Lung (tissue), 11 donors: ENCODE measurements at regions not wholly inside any gene's neighbourhood (a gene's known extent, or its start where the extent isn't known, plus 50 kb on each side); places are given as distances from the start of the nearest gene placed in this dataset.

Experiments used
- ATAC-seq: fragments of 200-7000 bp; cut with Tn5 transposase; one replicate; pipeline ENCODE4 v1.9.1; 2020; ENCODE audit warnings: moderate number of reproducible peaks; ENCODE audit not compliant: insufficient read depth, low FRiP score
- DNase-seq, 3 donors: peaks; one replicate each; pipeline ENCODE4 v3.0.0-alpha.2; 2013 to 2017
- H3K27ac ChIP-seq, 2 donors: one replicate each; pipeline ENCODE4 v1.5.1; 2013; ENCODE audit warnings: mild to moderate bottlenecking in 2 of 2, moderate library complexity in 2 of 2, control low read depth in 1 of 2, inconsistent platforms in 1 of 2, low read depth in 1 of 2, low read length in 1 of 2
- H3K27me3 ChIP-seq, 3 donors: one replicate each; pipeline ENCODE4 v1.5.1; 2013; ENCODE audit warnings: low read length in 2 of 3; ENCODE audit not compliant: control insufficient read depth in 3 of 3, insufficient read depth in 3 of 3
- H3K36me3 ChIP-seq, 4 donors: one replicate each; pipeline ENCODE4 v1.5.1; 2013; ENCODE audit warnings: low read length in 4 of 4, mild to moderate bottlenecking in 1 of 4, moderate library complexity in 1 of 4; ENCODE audit not compliant: control insufficient read depth in 4 of 4, insufficient read depth in 4 of 4
- H3K4me1 ChIP-seq, 5 donors: one replicate each; pipeline ENCODE4 v1.5.1; 2013; ENCODE audit warnings: low read length in 5 of 5, mild to moderate bottlenecking in 2 of 5, moderate library complexity in 1 of 5; ENCODE audit not compliant: control insufficient read depth in 5 of 5, insufficient read depth in 5 of 5
- H3K4me3 ChIP-seq: one replicate; pipeline ENCODE4 v1.5.1; 2013; ENCODE audit warnings: mild to moderate bottlenecking, control low read depth, moderate library complexity
- H3K9ac ChIP-seq, 2 donors: one replicate each; pipeline ENCODE4 v1.5.1; 2013; ENCODE audit warnings: low read length in 2 of 2, control low read depth in 1 of 2; ENCODE audit not compliant: insufficient read depth in 1 of 2
- H3K9me3 ChIP-seq, 4 donors: one replicate each; pipeline ENCODE4 v1.5.1; 2013; ENCODE audit warnings: low read length in 3 of 4, mild to moderate bottlenecking in 1 of 4, moderate library complexity in 1 of 4; ENCODE audit not compliant: control insufficient read depth in 4 of 4, insufficient read depth in 3 of 4
- WGBS, 2 donors: extraction: QIAGEN DNeasy Blood & Tissue Kit; methylation state at CpG; one replicate each; pipeline ENCODE4 v1.1.7; 2013; 5-methylcytosine and 5-hydroxymethylcytosine counted together
- TF ChIP-seq, protein P1 (sequence below): IDR thresholded peaks from 2 replicates; pipeline ENCODE4 v1.5.1; 2012; ENCODE audit warnings: mild to moderate bottlenecking; ENCODE audit errors: control extremely low read depth, extremely low read depth
- donor health status: control.
- donor health status: control.
- donor health status: Bipolar disorder and iron deficiency.
- donor health status: healthy.
- donor health status: DM: yes; HTN: yes; CAD: no.

DNA sequence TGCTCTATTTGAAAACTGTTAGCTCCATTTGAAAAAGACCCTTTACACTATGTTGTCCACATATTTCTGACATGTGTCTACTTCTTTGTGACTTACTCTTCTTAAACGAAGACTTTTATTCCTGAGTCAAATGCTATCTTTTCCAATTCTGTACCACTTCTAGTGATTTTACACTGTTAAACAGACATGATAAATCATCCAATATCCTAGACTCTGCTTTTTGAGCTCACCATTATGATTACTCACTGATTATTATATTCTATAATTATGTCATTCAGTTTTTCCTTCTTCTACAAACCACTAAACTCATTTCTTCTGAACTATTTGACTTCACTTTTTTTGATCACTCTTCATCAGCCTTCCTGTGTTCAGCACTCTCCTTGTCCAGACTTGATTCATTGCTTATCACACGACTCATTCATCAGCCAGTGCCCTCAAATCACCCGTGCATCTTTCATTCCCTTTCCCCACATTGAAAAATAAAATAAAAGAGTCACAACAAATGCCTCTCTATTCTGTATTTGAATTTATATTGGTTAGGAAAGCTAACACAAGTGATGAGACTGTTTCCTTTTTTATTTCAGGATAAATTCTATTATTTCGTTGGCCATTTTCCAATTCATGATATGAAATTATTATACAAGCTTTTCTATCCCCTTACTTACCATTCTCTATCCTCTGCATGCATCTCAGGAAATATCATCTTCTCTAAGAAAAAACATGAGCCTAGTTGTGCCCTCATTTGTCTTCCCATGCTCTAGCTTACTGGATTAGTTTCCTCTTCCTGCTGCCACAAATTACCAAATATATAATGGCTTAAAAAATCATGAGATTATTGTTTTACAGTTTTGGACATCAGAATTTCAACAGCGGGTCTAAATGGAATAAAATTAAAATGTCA lies 1482.1 kb upstream of the MIR17HG start:
- H3K9ac ChIP-seq = no peak overlapping the region
- no peaks in the 10 kb centered on the region for H3K36me3 ChIP-seq
- TF ChIP-seq, protein P1, sequence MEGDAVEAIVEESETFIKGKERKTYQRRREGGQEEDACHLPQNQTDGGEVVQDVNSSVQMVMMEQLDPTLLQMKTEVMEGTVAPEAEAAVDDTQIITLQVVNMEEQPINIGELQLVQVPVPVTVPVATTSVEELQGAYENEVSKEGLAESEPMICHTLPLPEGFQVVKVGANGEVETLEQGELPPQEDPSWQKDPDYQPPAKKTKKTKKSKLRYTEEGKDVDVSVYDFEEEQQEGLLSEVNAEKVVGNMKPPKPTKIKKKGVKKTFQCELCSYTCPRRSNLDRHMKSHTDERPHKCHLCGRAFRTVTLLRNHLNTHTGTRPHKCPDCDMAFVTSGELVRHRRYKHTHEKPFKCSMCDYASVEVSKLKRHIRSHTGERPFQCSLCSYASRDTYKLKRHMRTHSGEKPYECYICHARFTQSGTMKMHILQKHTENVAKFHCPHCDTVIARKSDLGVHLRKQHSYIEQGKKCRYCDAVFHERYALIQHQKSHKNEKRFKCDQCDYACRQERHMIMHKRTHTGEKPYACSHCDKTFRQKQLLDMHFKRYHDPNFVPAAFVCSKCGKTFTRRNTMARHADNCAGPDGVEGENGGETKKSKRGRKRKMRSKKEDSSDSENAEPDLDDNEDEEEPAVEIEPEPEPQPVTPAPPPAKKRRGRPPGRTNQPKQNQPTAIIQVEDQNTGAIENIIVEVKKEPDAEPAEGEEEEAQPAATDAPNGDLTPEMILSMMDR = no peak
- H3K27ac ChIP-seq = no peak overlapping the region
- H3K4me1 ChIP-seq = no peaks in the 10 kb centered on the region
- no peak for DNase-seq
- no peak overlapping the region for H3K4me3 ChIP-seq
- ATAC-seq = no peak
- H3K27me3 ChIP-seq = no peaks in the 10 kb centered on the region
- H3K9me3 ChIP-seq = no peaks in the 10 kb centered on the region
- 64 to 76% methylated on average over 5 of the region's 5 CpGs for WGBS, 2 donors

DNA sequence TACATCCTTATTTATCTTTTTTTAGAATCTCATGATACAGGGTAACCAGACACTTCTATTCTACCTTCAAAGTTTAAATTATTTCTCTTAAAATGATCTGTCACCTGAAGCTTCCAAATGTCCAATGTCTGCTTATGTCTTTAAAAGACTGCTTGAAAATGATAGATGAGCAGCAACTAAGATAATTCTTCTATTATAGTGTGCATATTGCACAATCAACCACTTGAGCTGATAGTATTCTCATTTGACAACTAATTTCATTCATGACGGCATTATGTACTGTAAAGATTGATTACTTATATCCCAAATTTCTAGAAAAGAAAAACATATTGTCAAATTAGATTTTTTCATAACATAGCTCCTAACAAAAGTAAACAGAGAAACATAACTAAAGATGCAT lies 1478.2 kb upstream of the MIR17HG start:
- 83 to 88% methylated on average over 1 of the region's 1 CpG for WGBS, 2 donors

DNA sequence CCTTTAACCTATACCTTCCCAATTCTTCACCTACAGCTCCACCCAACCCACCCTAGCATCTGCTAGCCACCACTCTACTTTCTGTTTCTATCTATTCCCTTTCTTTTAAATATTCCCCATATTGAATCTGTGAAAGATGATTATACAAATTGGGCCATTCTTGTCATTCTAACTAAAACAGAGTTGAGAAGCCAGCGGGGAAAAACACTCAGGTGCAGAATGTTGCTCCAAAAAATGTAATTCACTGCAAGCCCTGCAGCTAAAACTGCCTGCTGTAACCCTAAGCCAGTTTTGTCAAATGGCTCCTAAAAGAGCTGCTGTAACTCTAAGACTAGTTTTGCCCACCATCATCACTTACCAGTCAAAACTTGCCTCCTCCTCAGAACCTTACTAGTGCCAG lies 1468.6 kb upstream of the MIR17HG start:
- TF ChIP-seq, protein P1 = no peak
- H3K4me1 ChIP-seq = no peaks in the 10 kb centered on the region
- ATAC-seq (no peak), DNase-seq (no peak)
- no peak overlapping the region for H3K27ac ChIP-seq
- H3K4me3 ChIP-seq = no peak overlapping the region
- H3K9ac ChIP-seq = no peak overlapping the region
- H3K9me3 ChIP-seq = no peaks in the 10 kb centered on the region
- no peaks in the 10 kb centered on the region for H3K36me3 ChIP-seq
- no peaks in the 10 kb centered on the region for H3K27me3 ChIP-seq
- 0 to 48% methylated on average over 1 of the region's 1 CpG for WGBS, 2 donors

More for the DNA sequence above, 1478.2 kb upstream of the MIR17HG start:
- no peak for ATAC-seq
- H3K4me1 ChIP-seq = no peaks in the 10 kb centered on the region
- H3K27ac ChIP-seq = no peak overlapping the region
- H3K4me3 ChIP-seq = no peak overlapping the region
- H3K9ac ChIP-seq = no peak overlapping the region
- H3K36me3 ChIP-seq = no peaks in the 10 kb centered on the region
- TF ChIP-seq, protein P1 = no peak
- no peaks in the 10 kb centered on the region for H3K27me3 ChIP-seq
- no peak for DNase-seq
- no peaks in the 10 kb centered on the region for H3K9me3 ChIP-seq
